PC-3 (cell line): ENCODE measurements at regions not wholly inside any gene's neighbourhood (a gene's known extent, or its start where the extent isn't known, plus 50 kb on each side); places are given as distances from the start of the nearest gene placed in this dataset.

Experiments used
- ATAC-seq: fragments of 200-7000 bp; cut with Tn5 transposase; 2 replicates; pipeline ENCODE4 v1.9.1; 2020; ENCODE audit warnings: mild to moderate bottlenecking, moderate library complexity
- BruUV-seq: library from RNA; stranded (reverse); fragments of 400-500 nt; replicated peaks from 2 replicates; lab custom pipeline; 2021; lab: Mats Ljungman, UMichigan
- CTCF ChIA-PET: fragments of 300-600 bp; sonication (Branson Sonifier 250); formaldehyde crosslinking; loops from one replicate; lab custom pipeline; 2022; ENCODE audit warnings: antibody characterized with exemption; lab: Charles Lee
- POLR2A ChIA-PET: fragments of 300-600 bp; sonication (Branson Sonifier 250); formaldehyde crosslinking; loops from one replicate; lab custom pipeline; 2022; ENCODE audit warnings: antibody characterized with exemption; ENCODE audit not compliant: unreplicated experiment; lab: Charles Lee
- DNase-seq: peaks from one replicate; pipeline ENCODE4 v3.0.0-alpha.2; 2015
- H2AFZ ChIP-seq: fragments of 300-600 bp; sonication (generic); 2 replicates; pipeline ENCODE4 v1.6.0; 2016; ENCODE audit warnings: antibody characterized with exemption, low read length
- H3F3A ChIP-seq: fragments of 300-600 bp; sonication (generic); one replicate; pipeline ENCODE4 v1.6.0; 2017; ENCODE audit warnings: antibody characterized with exemption, low read length, control low read depth, mild to moderate bottlenecking; ENCODE audit not compliant: unreplicated experiment
- H3K27ac ChIP-seq: fragments of 300-600 bp; sonication (generic); 2 replicates; pipeline ENCODE4 v1.5.1; 2016; ENCODE audit warnings: mild to moderate bottlenecking, low read length
- H3K27me3 ChIP-seq: fragments of 300-600 bp; sonication (generic); 2 replicates; pipeline ENCODE4 v1.6.1; 2016; ENCODE audit warnings: low read length, mixed read lengths
- H3K36me3 ChIP-seq: fragments of 300-600 bp; sonication (generic); 2 replicates; pipeline ENCODE4 v1.6.1; 2016; ENCODE audit warnings: low read depth, mixed run types, low read length, mixed read lengths
- H3K4me1 ChIP-seq: fragments of 300-600 bp; sonication (generic); 2 replicates; pipeline ENCODE4 v1.5.1; 2016; ENCODE audit warnings: low read length; ENCODE audit not compliant: insufficient read depth
- H3K4me2 ChIP-seq: fragments of 300-600 bp; sonication (generic); 2 replicates; pipeline ENCODE4 v1.6.0; 2016; ENCODE audit warnings: low read length
- H3K4me3 ChIP-seq: fragments of 300-600 bp; sonication (generic); 2 replicates; pipeline ENCODE4 v1.5.1; 2016; ENCODE audit warnings: mild to moderate bottlenecking, low read length, mixed read lengths
- H3K79me2 ChIP-seq: fragments of 300-600 bp; sonication (generic); 2 replicates; pipeline ENCODE4 v1.6.1; 2017; ENCODE audit warnings: low read length, mixed read lengths
- H3K9ac ChIP-seq: fragments of 300-600 bp; sonication (generic); 2 replicates; pipeline ENCODE4 v1.6.0; 2016; ENCODE audit warnings: mild to moderate bottlenecking, low read length
- H3K9me2 ChIP-seq: fragments of 300-600 bp; sonication (generic); replicated peaks from 2 replicates; pipeline ENCODE4 v1.6.1; 2016; ENCODE audit warnings: mixed run types, low read length, mixed read lengths
- H3K9me3 ChIP-seq: fragments of 300-600 bp; sonication (generic); 2 replicates; pipeline ENCODE4 v1.6.1; 2016; ENCODE audit warnings: low read length, mixed read lengths
- H4K20me1 ChIP-seq: fragments of 300-600 bp; sonication (generic); 2 replicates; pipeline ENCODE4 v1.6.1; 2016; ENCODE audit warnings: low read length, mixed read lengths
- EZH2 ChIP-seq: fragments of 300-600 bp; sonication (generic); IDR thresholded peaks from one replicate; pipeline ENCODE4 v1.6.1; 2017; ENCODE audit warnings: antibody characterized with exemption, mild to moderate bottlenecking, low read length; ENCODE audit not compliant: unreplicated experiment
- EZH2phosphoT487 ChIP-seq: fragments of 300-600 bp; sonication (generic); IDR thresholded peaks from 2 replicates; pipeline ENCODE4 v1.6.1; 2018; ENCODE audit warnings: mild to moderate bottlenecking, antibody characterized with exemption, low read length, borderline replicate concordance
- intact Hi-C: fragments of 100-400 bp; cut with micrococcal nuclease; formaldehyde crosslinking; loops from 2 replicates; pipeline ENCODE4 v1.9.0; 2023
- TF ChIP-seq, protein P1 (sequence below): fragments of 300-600 bp; sonication (generic); conservative IDR thresholded peaks from 2 replicates; pipeline ENCODE4 v1.5.1; 2017; ENCODE audit warnings: antibody characterized with exemption, low read depth, mild to moderate bottlenecking, low read length

GRCh38 chr21:28235169-28235895 lies 757.3 kb downstream of the LTN1 start:
- CTCF ChIA-PET, result no interaction called here
- H3K9ac ChIP-seq, result no peak overlapping the region
- H3K79me2 ChIP-seq, result no peaks in the 10 kb centered on the region
- no peak overlapping the region for H3K4me2 ChIP-seq
- H3K9me2 ChIP-seq, result no peaks in the 10 kb centered on the region
- ATAC-seq (peak; percentile 31; the same call in 1 of the 2 replicates), DNase-seq (no peak)
- H3K36me3 ChIP-seq, result no peaks in the 10 kb centered on the region
- H3K27me3 ChIP-seq, result no peaks in the 10 kb centered on the region
- no peak overlapping the region for H3K27ac ChIP-seq
- peaks cover 12% of the 10 kb centered on the region for H3K4me1 ChIP-seq
- H2AFZ ChIP-seq, result no peak overlapping the region
- no peaks in the 10 kb centered on the region for H3K9me3 ChIP-seq
- no peaks in the 10 kb centered on the region for H3F3A ChIP-seq
- POLR2A ChIA-PET, result no interaction called here
- H3K4me3 ChIP-seq, result no peak overlapping the region
- H4K20me1 ChIP-seq, result no peaks in the 10 kb centered on the region
- intact Hi-C loops, result no loop called here
- TF ChIP-seq EZH2phosphoT487 (no peak), EZH2 (no peak)
- TF ChIP-seq, protein P1, sequence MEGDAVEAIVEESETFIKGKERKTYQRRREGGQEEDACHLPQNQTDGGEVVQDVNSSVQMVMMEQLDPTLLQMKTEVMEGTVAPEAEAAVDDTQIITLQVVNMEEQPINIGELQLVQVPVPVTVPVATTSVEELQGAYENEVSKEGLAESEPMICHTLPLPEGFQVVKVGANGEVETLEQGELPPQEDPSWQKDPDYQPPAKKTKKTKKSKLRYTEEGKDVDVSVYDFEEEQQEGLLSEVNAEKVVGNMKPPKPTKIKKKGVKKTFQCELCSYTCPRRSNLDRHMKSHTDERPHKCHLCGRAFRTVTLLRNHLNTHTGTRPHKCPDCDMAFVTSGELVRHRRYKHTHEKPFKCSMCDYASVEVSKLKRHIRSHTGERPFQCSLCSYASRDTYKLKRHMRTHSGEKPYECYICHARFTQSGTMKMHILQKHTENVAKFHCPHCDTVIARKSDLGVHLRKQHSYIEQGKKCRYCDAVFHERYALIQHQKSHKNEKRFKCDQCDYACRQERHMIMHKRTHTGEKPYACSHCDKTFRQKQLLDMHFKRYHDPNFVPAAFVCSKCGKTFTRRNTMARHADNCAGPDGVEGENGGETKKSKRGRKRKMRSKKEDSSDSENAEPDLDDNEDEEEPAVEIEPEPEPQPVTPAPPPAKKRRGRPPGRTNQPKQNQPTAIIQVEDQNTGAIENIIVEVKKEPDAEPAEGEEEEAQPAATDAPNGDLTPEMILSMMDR, result peak; percentile 42; the same call in 1 of the 2 replicates
- BruUV-seq, result no TSS peak

- DNase-seq (no peak), ATAC-seq (no peak)
- Histone ChIP-seq H3K27me3 (no peaks in the 10 kb centered on the region), H3K27ac (no peak overlapping the region), H3F3A (no peaks in the 10 kb centered on the region), H3K4me2 (no peak overlapping the region), H3K4me1 (peaks cover 21% of the 10 kb centered on the region), H3K9me2 (no peaks in the 10 kb centered on the region), H3K4me3 (no peak overlapping the region), H4K20me1 (no peaks in the 10 kb centered on the region), H2AFZ (no peak overlapping the region), H3K9ac (no peak overlapping the region), H3K9me3 (no peaks in the 10 kb centered on the region), H3K36me3 (no peaks in the 10 kb centered on the region), H3K79me2 (no peaks in the 10 kb centered on the region)
- no TSS peak for BruUV-seq
- ChIA-PET CTCF (no interaction called here), POLR2A (no interaction called here)
- TF ChIP-seq EZH2, result no peak
- no peak for TF ChIP-seq EZH2phosphoT487
- TF ChIP-seq, protein P1, result no peak
- intact Hi-C loops, result no loop called here
These were observed 758.4 kb downstream of the LTN1 start for GRCh38 chr21:28234326-28234725.

DNA sequence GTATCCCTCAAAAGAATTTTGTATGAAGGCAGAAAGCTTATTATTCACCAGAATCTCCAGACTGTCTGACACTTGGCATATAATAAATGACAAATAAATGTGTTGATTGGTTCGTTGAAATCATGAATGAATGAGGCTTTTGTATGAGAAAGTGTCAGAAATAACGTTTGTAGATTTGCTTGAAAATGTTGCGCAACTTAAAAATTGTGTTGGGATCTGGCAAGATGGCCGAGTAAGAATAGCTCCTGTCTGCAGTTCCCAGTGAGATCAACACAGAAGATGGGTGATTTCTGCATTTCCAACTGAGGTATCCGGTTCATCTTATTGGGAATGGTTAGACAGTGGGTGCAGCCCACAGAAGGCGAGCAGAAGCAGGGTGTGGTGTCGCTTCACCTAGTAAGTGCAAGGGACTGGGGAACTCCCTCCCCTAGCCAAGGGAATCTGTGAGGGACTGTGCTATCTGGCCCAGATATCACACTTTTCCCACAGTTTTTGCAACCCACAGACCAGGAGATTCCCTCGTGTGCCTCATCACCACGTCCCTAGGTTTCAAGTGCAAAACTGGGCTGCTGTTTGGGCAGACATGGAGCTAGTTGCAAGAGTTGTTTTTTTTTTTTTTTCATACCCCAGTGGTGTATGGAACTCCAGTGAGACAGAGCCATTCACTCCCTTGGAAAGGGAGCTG lies 759.0 kb downstream of the LTN1 start:
- H4K20me1 ChIP-seq, result no peaks in the 10 kb centered on the region
- H3K79me2 ChIP-seq, result no peaks in the 10 kb centered on the region
- H3K9me3 ChIP-seq, result no peaks in the 10 kb centered on the region
- no peak overlapping the region for H3K9ac ChIP-seq
- TF ChIP-seq, protein P1, result no peak
- TF ChIP-seq EZH2 (no peak), EZH2phosphoT487 (no peak)
- BruUV-seq, result no TSS peak
- no peaks in the 10 kb centered on the region for H3F3A ChIP-seq
- intact Hi-C loops, result no loop called here
- H3K4me1 ChIP-seq, result peaks cover 27% of the 10 kb centered on the region
- DNase-seq (no peak), ATAC-seq (no peak)
- ChIA-PET CTCF (no interaction called here), POLR2A (no interaction called here)
- H3K36me3 ChIP-seq, result no peaks in the 10 kb centered on the region
- no peaks in the 10 kb centered on the region for H3K27me3 ChIP-seq
- no peak overlapping the region for H3K4me3 ChIP-seq
- H2AFZ ChIP-seq, result no peak overlapping the region
- H3K4me2 ChIP-seq, result no peak overlapping the region
- no peak overlapping the region for H3K27ac ChIP-seq
- no peaks in the 10 kb centered on the region for H3K9me2 ChIP-seq
